Loucy (cell line): ENCODE measurements at regions not wholly inside any gene's neighbourhood (a gene's known extent, or its start where the extent isn't known, plus 50 kb on each side); places are given as distances from the start of the nearest gene placed in this dataset.
A peak's percentile ranks its signal among the peaks of the same experiment; 100 is the strongest.
"Not testable (repeated sequence)": the region's sequence is repeated elsewhere in the genome, so short reads cannot be mapped to it uniquely, and the experiment has no call there.

ENCODE experiments used
- H2AFZ ChIP-seq: fragments of 200-600 bp; sonication (generic); 2 replicates; pipeline ENCODE4 v1.6.0; 2016; ENCODE audit warnings: antibody characterized with exemption, mild to moderate bottlenecking, low read length, moderate library complexity
- H3F3A ChIP-seq: fragments of 200-600 bp; 2 replicates; pipeline ENCODE4 v1.6.0; 2016; ENCODE audit warnings: antibody characterized with exemption, low read depth, mild to moderate bottlenecking
- H3K27me3 ChIP-seq: fragments of 200-600 bp; sonication (generic); 2 replicates; pipeline ENCODE4 v1.6.1; 2014; ENCODE audit warnings: low read length, mild to moderate bottlenecking; ENCODE audit not compliant: insufficient read depth, poor library complexity, severe bottlenecking
- H3K36me3 ChIP-seq: fragments of 200-600 bp; sonication (generic); 2 replicates; pipeline ENCODE4 v1.6.1; 2016; ENCODE audit warnings: low read length; ENCODE audit not compliant: insufficient read depth
- H3K4me1 ChIP-seq: fragments of 200-600 bp; sonication (generic); 2 replicates; pipeline ENCODE4 v1.5.1; 2014; ENCODE audit warnings: low read length, mild to moderate bottlenecking; ENCODE audit not compliant: insufficient read depth, poor library complexity, severe bottlenecking
- H3K4me2 ChIP-seq: fragments of 200-600 bp; sonication (generic); 2 replicates; pipeline ENCODE4 v1.6.0; 2014; ENCODE audit warnings: antibody characterized with exemption, low read length, low read depth, mild to moderate bottlenecking; ENCODE audit not compliant: poor library complexity, severe bottlenecking
- H3K4me3 ChIP-seq: fragments of 200-600 bp; sonication (generic); 2 replicates; pipeline ENCODE4 v1.5.1; 2014; ENCODE audit warnings: low read length, mild to moderate bottlenecking, mixed read lengths; ENCODE audit not compliant: poor library complexity, severe bottlenecking
- H3K79me2 ChIP-seq: fragments of 200-600 bp; sonication (generic); 2 replicates; pipeline ENCODE4 v1.6.1; 2014; ENCODE audit warnings: low read length; ENCODE audit not compliant: insufficient read depth
- H3K9ac ChIP-seq: fragments of 200-600 bp; sonication (generic); 2 replicates; pipeline ENCODE4 v1.6.0; 2014; ENCODE audit warnings: mild to moderate bottlenecking, low read depth, low read length, moderate library complexity; ENCODE audit not compliant: poor library complexity, severe bottlenecking
- H3K9me2 ChIP-seq: fragments of 200-600 bp; sonication (generic); replicated peaks from 2 replicates; pipeline ENCODE4 v1.6.1; 2016; ENCODE audit warnings: low read depth, low read length, mixed read lengths
- H3K9me3 ChIP-seq: fragments of 200-600 bp; sonication (generic); 2 replicates; pipeline ENCODE4 v1.6.1; 2014; ENCODE audit warnings: mild to moderate bottlenecking, antibody characterized with exemption, low read length, low read depth; ENCODE audit not compliant: insufficient read depth
- H4K20me1 ChIP-seq: fragments of 200-600 bp; sonication (generic); 2 replicates; pipeline ENCODE4 v1.6.0; 2014; ENCODE audit warnings: antibody characterized with exemption, low read length, mild to moderate bottlenecking; ENCODE audit not compliant: insufficient read depth, poor library complexity, severe bottlenecking
- EZH2phosphoT487 ChIP-seq: fragments of 200-600 bp; IDR thresholded peaks from 2 replicates; pipeline ENCODE4 v1.6.1; 2018; ENCODE audit warnings: antibody characterized with exemption, mild to moderate bottlenecking, moderate library complexity, borderline replicate concordance
- TF ChIP-seq, protein P1 (sequence below): fragments of 200-600 bp; sonication (generic); conservative IDR thresholded peaks from 2 replicates; pipeline ENCODE4 v1.5.1; 2014; ENCODE audit warnings: mild to moderate bottlenecking, antibody characterized with exemption, low read length

DNA sequence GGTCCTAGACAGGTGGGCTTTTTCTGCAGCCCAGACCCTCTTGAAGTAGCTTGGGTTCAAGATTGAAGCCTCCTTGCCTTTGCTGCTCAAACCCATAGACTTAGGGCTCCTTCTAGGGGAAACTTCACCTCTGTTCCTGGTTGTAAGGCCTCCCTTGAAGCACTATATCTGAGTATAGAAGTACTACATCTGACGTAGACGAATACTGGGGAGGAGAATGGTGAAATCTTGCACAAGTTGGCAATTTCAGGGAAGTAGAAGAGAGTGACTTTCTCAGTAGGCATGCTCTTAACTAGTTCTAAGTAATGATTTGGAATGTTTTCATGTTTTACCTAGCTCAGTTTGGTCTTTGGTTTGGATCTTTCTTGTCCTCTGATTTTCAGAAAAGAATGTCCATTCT, 71.7 kb upstream of the ZNG1B start:
- TF ChIP-seq, protein P1, sequence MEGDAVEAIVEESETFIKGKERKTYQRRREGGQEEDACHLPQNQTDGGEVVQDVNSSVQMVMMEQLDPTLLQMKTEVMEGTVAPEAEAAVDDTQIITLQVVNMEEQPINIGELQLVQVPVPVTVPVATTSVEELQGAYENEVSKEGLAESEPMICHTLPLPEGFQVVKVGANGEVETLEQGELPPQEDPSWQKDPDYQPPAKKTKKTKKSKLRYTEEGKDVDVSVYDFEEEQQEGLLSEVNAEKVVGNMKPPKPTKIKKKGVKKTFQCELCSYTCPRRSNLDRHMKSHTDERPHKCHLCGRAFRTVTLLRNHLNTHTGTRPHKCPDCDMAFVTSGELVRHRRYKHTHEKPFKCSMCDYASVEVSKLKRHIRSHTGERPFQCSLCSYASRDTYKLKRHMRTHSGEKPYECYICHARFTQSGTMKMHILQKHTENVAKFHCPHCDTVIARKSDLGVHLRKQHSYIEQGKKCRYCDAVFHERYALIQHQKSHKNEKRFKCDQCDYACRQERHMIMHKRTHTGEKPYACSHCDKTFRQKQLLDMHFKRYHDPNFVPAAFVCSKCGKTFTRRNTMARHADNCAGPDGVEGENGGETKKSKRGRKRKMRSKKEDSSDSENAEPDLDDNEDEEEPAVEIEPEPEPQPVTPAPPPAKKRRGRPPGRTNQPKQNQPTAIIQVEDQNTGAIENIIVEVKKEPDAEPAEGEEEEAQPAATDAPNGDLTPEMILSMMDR = 0 out of 2 replicates have a peak, but pooled peaks have one; percentile 14
- not testable (repeated sequence) for H3K4me2 ChIP-seq, H3K36me3 ChIP-seq, H3K4me3 ChIP-seq, H3F3A ChIP-seq, H3K27me3 ChIP-seq, H3K79me2 ChIP-seq, H3K9me2 ChIP-seq, H3K4me1 ChIP-seq, H2AFZ ChIP-seq, H4K20me1 ChIP-seq, H3K9ac ChIP-seq, H3K9me3 ChIP-seq

DNA sequence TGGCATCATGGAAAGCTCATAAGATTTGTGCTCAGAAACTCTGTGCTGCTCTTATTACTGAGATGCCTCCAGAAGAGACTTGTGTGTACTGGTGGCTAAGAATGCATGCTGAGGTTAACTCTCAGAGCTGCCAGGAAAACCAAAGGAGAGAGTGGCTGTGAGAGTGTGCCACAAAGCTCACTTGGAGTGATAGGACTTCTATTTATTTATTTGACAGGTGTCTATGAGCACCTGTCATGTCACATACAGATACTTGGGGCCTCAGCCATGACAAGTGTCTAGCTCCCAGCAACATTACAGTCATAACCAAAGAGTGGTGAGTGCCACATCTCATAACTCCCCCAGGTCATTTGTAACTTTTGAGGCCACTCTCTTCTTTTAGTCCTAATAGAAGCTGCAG, 72.2 kb upstream of the ZNG1B start:
- H3K36me3 ChIP-seq, H3K9ac ChIP-seq, H3K79me2 ChIP-seq, H3K4me1 ChIP-seq, H3K27me3 ChIP-seq, H4K20me1 ChIP-seq, H3F3A ChIP-seq, H3K4me3 ChIP-seq, H3K4me2 ChIP-seq, H2AFZ ChIP-seq, H3K9me3 ChIP-seq, H3K9me2 ChIP-seq: not testable (repeated sequence)

DNA sequence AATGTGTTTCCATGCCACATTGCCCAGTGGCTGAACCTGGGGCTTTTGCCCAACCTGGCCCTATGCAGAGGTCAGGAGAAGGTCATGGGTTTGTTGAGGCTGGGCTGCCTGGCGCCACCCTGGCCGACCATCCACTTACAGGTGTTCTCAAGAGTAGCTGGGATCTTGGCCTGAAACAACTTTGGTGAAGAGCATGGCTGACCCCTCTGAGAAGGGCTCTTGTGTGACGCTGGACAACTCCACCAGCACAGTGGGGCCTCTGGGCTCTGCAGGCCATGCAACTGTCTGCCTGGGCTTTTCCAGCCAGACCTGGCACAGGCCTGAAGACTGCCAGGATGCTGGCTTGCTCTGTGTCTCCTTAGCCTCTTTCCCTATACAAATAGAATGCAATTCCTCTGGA, 76.4 kb upstream of the ZNG1B start:
- no peak overlapping the region for H3K4me2 ChIP-seq
- no peaks in the 10 kb centered on the region for H4K20me1 ChIP-seq
- H3K4me1 ChIP-seq = no peaks in the 10 kb centered on the region
- TF ChIP-seq EZH2phosphoT487 = no peak
- TF ChIP-seq, protein P1 = no peak
- H3K9ac ChIP-seq = no peak overlapping the region
- H3K36me3 ChIP-seq = no peaks in the 10 kb centered on the region
- no peak overlapping the region for H2AFZ ChIP-seq
- H3K4me3 ChIP-seq = no peak overlapping the region
- no peaks in the 10 kb centered on the region for H3F3A ChIP-seq
- no peaks in the 10 kb centered on the region for H3K9me2 ChIP-seq
- H3K79me2 ChIP-seq = no peaks in the 10 kb centered on the region
- H3K9me3 ChIP-seq = no peaks in the 10 kb centered on the region
- H3K27me3 ChIP-seq = no peaks in the 10 kb centered on the region

DNA sequence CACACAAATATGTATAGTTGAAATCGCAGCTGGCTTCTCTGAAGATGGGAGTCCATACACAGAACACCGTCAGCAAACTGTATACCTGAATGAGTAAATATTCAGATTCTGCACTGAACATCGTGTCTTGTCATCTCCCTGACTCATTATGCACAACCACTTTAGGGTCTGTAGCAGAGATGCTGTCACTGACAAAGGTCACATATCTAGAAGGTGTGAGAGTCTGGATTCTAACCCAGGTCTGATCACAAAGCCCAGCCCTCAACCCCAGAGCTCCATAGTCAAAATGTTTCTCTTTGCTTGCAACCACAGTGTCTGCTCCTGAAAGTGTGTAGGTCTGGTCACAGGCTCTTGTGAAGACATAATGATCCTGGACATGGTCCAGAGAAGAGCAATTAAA, 78.3 kb upstream of the PAX8 start:
- no peak for TF ChIP-seq EZH2phosphoT487
- TF ChIP-seq, protein P1 = no peak
- no peaks in the 10 kb centered on the region for H3K4me1 ChIP-seq
- no peak overlapping the region for H3K4me2 ChIP-seq
- no peaks in the 10 kb centered on the region for H3K9me2 ChIP-seq
- H3K79me2 ChIP-seq = no peaks in the 10 kb centered on the region
- H3K4me3 ChIP-seq = no peak overlapping the region
- H2AFZ ChIP-seq = no peak overlapping the region
- no peaks in the 10 kb centered on the region for H3K9me3 ChIP-seq
- no peaks in the 10 kb centered on the region for H3K27me3 ChIP-seq
- H3K36me3 ChIP-seq = no peaks in the 10 kb centered on the region
- H3F3A ChIP-seq = no peaks in the 10 kb centered on the region
- H4K20me1 ChIP-seq = no peaks in the 10 kb centered on the region
- no peak overlapping the region for H3K9ac ChIP-seq

DNA sequence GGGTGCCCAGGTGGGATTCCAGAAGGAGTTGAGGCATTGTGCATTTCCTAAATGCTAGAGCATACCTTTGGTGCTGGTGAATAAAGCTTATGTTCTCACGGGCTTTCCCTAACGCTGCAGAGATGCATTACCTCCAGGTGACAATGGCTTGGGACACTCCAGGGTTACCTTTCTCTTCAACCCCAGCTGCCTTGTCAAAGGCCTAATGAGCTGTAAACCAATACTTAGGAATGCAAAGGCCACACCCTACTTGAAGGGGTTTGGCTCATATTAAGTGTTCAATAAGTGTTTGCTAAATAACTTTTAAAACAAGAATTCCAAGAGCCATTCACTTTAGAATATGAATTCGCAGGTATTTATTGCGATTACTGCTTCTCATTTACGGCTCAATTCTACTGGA, 77.6 kb upstream of the PAX8 start:
- H3F3A ChIP-seq, H3K79me2 ChIP-seq, H3K9ac ChIP-seq, H3K36me3 ChIP-seq, H3K4me2 ChIP-seq, H3K9me3 ChIP-seq, H3K9me2 ChIP-seq, H2AFZ ChIP-seq, H3K27me3 ChIP-seq, H3K4me1 ChIP-seq, H4K20me1 ChIP-seq, H3K4me3 ChIP-seq: not testable (repeated sequence)
